ENCODE measurements at regions not wholly inside any gene's neighbourhood (a gene's known extent, or its start where the extent isn't known, plus 50 kb on each side); places are given as distances from the start of the nearest gene placed in this dataset.

DNA sequence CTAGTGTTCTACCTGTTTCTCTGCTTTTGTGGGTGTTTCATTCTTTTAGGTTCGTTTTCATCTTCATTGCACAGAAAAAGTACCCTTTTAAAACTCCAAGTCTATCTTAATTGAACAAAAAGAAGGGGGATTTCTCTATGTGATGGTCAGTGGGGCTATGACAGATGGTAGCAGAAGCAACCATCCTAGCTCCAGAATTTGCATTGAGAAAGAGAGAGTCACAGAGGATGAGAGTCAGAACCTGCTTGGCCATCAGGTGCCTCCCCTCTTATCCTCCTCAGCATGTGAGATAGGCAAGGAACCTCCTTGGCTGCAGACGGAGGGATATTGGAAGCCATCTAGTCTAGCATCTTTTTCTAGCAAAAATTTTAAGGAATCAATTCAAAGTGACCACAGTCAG is 398.0 kb upstream of the DCC start:
- DNase-seq (ENCODE audit: low read depth in 2 of 2), result no peak

- no peak for DNase-seq (ENCODE audit: low read depth in 2 of 2)
Observed at GRCh38 chr18:51943281-51943680, 396.7 kb upstream of the DCC start.

- DNase-seq (ENCODE audit: low read depth in 2 of 2), result no peak
Observed at GRCh38 chr18:51946946-51947345, 393.1 kb upstream of the DCC start.

DNA sequence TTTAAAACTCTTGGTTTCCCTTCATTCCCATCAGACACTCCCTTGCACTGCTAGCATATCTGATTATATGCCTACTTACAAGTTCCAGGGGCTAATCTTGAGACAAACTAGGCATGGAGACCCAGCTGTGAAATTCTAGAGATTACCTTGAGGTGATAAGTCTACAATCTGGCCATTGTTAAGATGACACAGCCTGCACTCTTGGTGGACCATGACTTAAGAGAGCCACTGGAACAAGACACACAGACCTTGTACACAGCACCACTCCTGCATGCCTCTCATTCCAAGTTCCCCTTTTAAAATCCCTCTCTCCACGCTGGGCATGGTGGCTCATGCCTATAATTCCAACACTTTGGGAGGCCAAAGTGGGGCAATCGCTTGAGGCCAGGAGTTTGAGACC is 387.2 kb upstream of the DCC start:
- DNase-seq (ENCODE audit: low read depth in 2 of 2), result no peak

DNA sequence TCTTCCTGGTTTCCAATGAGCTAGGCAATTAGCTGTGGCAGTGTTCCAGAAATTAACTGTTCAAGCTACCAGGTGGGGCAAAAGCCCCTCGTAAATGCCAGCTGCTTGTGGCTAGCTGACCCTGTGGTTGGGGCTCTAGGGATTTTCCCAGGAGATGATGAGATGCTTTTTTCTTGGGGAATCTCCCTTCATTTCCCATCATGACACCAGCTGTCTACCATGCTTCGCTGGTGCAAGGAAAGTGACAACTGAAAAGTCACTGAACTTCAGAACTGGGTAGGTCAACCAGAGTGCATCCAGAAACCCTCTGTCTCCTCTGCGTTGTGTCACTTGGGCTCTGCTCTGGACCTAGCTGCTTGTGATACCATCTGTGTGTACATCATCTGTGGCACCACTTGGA is 386.5 kb upstream of the DCC start:
- no peak for DNase-seq (ENCODE audit: low read depth in 2 of 2)

GRCh38 chr18:51955136-51955535 is 384.9 kb upstream of the DCC start:
- no peak for DNase-seq (ENCODE audit: low read depth in 2 of 2)

- no peak for DNase-seq (ENCODE audit: low read depth in 2 of 2)
Observed at GRCh38 chr18:51957001-51957400, 383.0 kb upstream of the DCC start.

GRCh38 chr18:51980101-51980500 is 359.9 kb upstream of the DCC start:
- no peak for DNase-seq (ENCODE audit: low read depth in 2 of 2)

DNA sequence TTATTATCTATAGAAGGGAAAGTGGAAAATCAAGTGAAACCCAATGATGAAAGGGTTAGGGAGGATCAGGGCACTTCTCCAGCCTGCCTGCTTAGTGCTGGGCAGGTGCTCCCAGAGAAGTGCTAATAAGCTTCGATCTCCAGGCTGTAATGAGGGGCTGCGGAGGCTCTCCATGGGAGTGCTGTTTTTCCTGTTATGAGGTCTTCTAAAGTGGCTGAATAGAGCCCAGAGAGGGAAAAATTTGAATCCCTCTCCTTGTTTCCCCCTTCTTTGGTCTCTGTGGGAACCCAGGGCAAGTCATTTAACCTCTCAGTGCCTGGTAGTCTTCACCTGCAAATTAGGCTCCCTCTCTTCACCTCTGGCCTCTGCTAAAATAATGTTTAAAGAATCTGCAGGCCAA is 351.7 kb upstream of the DCC start:
- no peak for DNase-seq (ENCODE audit: low read depth in 2 of 2)

- DNase-seq (ENCODE audit: low read depth in 2 of 2), result no peak
Observed at GRCh38 chr18:51997129-51997528, 342.9 kb upstream of the DCC start.

DNA sequence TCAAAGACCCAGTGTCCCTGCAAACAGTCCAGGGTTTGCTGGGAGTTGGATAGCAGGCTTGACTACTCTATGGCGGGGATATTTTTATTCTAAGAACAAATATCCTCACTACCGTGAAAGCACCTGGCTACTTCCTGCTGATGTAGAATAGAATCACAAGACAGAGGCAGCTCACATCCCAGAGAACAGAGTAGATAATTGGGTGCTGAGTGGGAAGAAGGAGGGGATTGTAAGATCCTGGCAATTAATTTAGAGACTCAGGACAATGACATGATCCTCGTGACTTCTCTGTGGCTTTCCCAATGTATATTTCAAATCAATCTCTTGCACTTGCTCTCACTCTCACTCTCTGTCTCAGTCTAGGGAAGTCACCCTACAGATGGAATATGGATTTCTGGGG is 341.9 kb upstream of the DCC start:
- no peak for DNase-seq (ENCODE audit: low read depth in 2 of 2)

- DNase-seq (ENCODE audit: low read depth in 2 of 2), result no peak
Observed at GRCh38 chr18:51998711-51999110, 341.3 kb upstream of the DCC start.

GRCh38 chr18:51999351-51999750 is 340.6 kb upstream of the DCC start:
- DNase-seq (ENCODE audit: low read depth in 2 of 2), result no peak

DNA sequence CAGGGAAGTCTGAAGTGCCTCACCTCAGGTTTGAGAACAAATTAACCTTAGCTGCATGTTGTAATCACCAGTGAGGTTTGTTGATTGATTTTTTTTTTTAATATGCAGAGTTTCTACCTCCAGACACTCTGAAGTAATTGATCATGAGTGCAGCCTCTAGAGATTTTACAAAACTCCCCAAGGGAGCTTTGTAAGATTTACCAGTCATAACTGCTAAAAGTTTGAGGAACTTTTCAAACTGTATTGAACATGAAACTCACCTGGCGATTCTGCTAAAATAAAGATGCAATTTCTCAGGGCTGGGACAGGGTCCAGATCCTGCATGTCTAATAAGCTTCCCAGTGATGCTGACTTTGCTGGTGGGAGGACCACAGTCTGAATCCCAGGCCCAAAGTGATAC is 339.6 kb upstream of the DCC start:
- DNase-seq (ENCODE audit: low read depth in 2 of 2), result no peak

- DNase-seq (ENCODE audit: low read depth in 2 of 2), result no peak
Observed at GRCh38 chr18:52001106-52001505, 338.9 kb upstream of the DCC start.

- DNase-seq (ENCODE audit: low read depth in 2 of 2), result no peak
Observed at GRCh38 chr18:52002600-52002999, 337.4 kb upstream of the DCC start.

- no peak for DNase-seq (ENCODE audit: low read depth in 2 of 2)
Observed at GRCh38 chr18:52007105-52007504, 332.9 kb upstream of the DCC start.

DNA sequence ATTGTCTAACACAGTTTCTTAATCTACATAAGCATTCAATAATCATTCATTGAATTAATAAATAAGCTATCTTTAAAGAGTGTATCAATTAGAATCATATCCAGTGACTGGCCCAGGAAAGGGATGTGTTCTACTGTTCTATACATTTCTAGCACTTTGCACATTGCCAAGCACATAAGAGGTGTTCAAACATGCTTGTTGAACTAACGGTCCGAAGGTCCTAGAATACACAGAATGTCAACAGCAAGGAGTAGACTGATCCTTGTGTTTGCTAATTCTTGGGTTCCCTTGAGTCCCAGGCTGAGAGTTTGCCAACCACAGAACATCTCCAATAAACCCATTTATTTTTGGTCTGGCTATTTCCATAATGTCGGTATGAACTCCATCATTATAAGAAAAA is 331.7 kb upstream of the DCC start:
- no peak for DNase-seq (ENCODE audit: low read depth in 2 of 2)

DNA sequence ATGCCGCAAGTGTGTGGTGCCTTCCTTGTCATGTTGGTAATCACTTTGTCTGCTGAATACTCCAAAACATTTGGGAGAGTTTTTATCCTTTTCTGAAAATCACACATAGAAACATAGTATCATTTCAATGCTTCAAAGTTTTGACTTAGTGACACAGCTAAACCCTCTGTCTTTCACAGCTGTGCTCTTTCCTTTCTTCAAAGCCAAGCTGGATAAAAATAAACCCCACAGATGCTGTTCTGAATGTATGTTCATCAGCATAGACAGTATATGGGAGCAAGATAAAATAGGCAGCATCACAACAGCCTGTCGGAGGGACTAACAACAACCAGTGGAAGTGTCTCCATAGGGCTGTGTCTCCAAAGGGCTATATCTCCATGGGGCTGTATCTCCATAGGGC is 331.3 kb upstream of the DCC start:
- no peak for DNase-seq (ENCODE audit: low read depth in 2 of 2)

GRCh38 chr18:52009958-52010357 is 330.0 kb upstream of the DCC start:
- DNase-seq (ENCODE audit: low read depth in 2 of 2), result no peak

GRCh38 chr18:52045946-52046675 is 293.9 kb upstream of the DCC start:
- no peak for DNase-seq (ENCODE audit: low read depth in 2 of 2)

- no peak for DNase-seq (ENCODE audit: low read depth in 2 of 2)
Observed at GRCh38 chr18:52046842-52047241, 293.2 kb upstream of the DCC start.

- DNase-seq (ENCODE audit: low read depth in 2 of 2), result no peak
Observed at GRCh38 chr18:52054324-52054723, 285.7 kb upstream of the DCC start.

DNA sequence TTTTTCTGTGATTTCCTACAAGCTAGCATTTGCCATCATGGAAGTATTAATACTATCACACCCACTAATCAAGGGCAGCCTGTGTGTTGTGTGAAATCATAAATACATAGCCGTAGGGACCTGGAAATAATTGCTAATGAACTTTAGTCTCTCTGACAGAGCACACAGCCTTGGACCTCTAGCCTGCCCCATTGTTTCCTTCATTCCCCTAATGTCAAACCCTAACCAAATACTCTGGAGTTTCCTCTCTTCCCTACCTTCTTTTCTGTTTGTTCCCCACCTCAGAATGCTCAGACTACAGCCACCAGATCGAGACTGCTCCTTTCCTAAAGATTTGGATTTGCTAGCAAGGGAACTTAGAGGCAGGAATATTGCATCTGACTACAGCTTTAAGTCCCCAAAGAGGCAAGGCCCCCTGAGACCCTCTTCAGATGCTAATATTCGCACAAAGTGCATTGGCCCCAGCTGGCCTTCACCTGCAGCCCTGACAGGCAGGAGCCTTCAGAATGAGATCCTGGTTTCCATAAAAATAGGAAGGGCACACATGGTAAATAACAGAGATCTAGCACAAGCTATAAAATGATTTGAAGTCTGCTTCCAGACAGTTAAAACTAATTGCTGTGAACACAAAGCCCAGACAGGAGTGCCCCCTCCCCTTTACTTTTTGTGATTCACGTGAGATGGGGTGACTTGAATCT is 279.2 kb upstream of the DCC start:
- no peak for DNase-seq (ENCODE audit: low read depth in 2 of 2)

Measured in stimulated activated CD8-positive, alpha-beta memory T cell treated with anti-CD3 and anti-CD28 coated beads, Interleukin-2, amount 100 ng/mL, for 48 hours (primary cell).